Neural cell (in vitro differentiated cells): ENCODE measurements at regions not wholly inside any gene's neighbourhood (a gene's known extent, or its start where the extent isn't known, plus 50 kb on each side); places are given as distances from the start of the nearest gene placed in this dataset.

Source experiments
- MXI1 ChIP-seq: fragments of 450-650 bp; conservative IDR thresholded peaks from 2 replicates; pipeline ENCODE4 v1.6.1; 2014; ENCODE audit warnings: antibody characterized with exemption, mild to moderate bottlenecking; ENCODE audit not compliant: poor library complexity, severe bottlenecking
- SMC3 ChIP-seq: fragments of 450-650 bp; conservative IDR thresholded peaks from 2 replicates; pipeline ENCODE4 v1.6.1; 2014; ENCODE audit warnings: antibody characterized with exemption, mild to moderate bottlenecking, moderate library complexity; ENCODE audit not compliant: poor library complexity
- TF ChIP-seq, protein P1 (sequence below): fragments of 450-650 bp; IDR thresholded peaks from 2 replicates; pipeline ENCODE4 v1.5.1; 2014; ENCODE audit warnings: antibody characterized with exemption, mild to moderate bottlenecking, moderate library complexity; ENCODE audit not compliant: poor library complexity, severe bottlenecking

DNA sequence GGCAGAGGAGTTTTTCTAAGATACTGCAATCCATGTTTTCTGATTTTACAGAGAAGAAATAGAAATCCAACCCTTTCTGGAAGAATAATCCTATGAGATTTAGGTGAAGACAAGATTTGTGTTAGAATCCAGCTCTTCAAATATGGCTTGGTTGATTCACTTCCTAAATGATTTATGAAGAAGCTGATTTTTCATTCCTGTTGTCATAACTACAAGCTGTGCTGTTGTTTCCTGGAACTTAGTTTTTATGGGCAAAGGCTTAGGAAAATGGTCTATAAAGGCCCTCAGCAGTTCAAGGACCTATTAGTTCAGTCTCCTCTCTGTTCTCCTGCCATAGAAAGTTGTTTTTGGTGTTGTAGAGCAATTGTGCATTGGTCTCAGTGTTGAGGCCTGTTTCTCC is 174.2 kb upstream of the FAM20A start:
- TF ChIP-seq, protein P1, sequence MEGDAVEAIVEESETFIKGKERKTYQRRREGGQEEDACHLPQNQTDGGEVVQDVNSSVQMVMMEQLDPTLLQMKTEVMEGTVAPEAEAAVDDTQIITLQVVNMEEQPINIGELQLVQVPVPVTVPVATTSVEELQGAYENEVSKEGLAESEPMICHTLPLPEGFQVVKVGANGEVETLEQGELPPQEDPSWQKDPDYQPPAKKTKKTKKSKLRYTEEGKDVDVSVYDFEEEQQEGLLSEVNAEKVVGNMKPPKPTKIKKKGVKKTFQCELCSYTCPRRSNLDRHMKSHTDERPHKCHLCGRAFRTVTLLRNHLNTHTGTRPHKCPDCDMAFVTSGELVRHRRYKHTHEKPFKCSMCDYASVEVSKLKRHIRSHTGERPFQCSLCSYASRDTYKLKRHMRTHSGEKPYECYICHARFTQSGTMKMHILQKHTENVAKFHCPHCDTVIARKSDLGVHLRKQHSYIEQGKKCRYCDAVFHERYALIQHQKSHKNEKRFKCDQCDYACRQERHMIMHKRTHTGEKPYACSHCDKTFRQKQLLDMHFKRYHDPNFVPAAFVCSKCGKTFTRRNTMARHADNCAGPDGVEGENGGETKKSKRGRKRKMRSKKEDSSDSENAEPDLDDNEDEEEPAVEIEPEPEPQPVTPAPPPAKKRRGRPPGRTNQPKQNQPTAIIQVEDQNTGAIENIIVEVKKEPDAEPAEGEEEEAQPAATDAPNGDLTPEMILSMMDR = no peak
- TF ChIP-seq MXI1 (no peak), SMC3 (no peak)
